ENCODE measurements at regions not wholly inside any gene's neighbourhood (a gene's known extent, or its start where the extent isn't known, plus 50 kb on each side); places are given as distances from the start of the nearest gene placed in this dataset.

- H3K27ac ChIP-seq (replicated peaks), result no peak overlapping the region
Measured at GRCh38 chr2:173556816-173557215, 202.1 kb downstream of the CDCA7 start.

GRCh38 chr2:173557497-173557896, 202.8 kb downstream of the CDCA7 start:
- no peak for DNase-seq (ENCODE audit: low read depth in 1 of 2, low spot score in 1 of 2)
- Histone ChIP-seq H3K4me3 (replicated peaks; ENCODE audit: insufficient read depth, low read length) (no peak overlapping the region), H3K27ac (replicated peaks) (no peak overlapping the region), H3K27me3 (ENCODE audit: insufficient read depth, poor library complexity, severe bottlenecking) (peaks cover 11% of the 10 kb centered on the region)
- TF ChIP-seq, protein P1, sequence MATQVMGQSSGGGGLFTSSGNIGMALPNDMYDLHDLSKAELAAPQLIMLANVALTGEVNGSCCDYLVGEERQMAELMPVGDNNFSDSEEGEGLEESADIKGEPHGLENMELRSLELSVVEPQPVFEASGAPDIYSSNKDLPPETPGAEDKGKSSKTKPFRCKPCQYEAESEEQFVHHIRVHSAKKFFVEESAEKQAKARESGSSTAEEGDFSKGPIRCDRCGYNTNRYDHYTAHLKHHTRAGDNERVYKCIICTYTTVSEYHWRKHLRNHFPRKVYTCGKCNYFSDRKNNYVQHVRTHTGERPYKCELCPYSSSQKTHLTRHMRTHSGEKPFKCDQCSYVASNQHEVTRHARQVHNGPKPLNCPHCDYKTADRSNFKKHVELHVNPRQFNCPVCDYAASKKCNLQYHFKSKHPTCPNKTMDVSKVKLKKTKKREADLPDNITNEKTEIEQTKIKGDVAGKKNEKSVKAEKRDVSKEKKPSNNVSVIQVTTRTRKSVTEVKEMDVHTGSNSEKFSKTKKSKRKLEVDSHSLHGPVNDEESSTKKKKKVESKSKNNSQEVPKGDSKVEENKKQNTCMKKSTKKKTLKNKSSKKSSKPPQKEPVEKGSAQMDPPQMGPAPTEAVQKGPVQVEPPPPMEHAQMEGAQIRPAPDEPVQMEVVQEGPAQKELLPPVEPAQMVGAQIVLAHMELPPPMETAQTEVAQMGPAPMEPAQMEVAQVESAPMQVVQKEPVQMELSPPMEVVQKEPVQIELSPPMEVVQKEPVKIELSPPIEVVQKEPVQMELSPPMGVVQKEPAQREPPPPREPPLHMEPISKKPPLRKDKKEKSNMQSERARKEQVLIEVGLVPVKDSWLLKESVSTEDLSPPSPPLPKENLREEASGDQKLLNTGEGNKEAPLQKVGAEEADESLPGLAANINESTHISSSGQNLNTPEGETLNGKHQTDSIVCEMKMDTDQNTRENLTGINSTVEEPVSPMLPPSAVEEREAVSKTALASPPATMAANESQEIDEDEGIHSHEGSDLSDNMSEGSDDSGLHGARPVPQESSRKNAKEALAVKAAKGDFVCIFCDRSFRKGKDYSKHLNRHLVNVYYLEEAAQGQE (IDR thresholded peaks at IDR 0.05; ENCODE audit: insufficient replicate concordance, low read depth), result no peak
- TF ChIP-seq, protein P2, sequence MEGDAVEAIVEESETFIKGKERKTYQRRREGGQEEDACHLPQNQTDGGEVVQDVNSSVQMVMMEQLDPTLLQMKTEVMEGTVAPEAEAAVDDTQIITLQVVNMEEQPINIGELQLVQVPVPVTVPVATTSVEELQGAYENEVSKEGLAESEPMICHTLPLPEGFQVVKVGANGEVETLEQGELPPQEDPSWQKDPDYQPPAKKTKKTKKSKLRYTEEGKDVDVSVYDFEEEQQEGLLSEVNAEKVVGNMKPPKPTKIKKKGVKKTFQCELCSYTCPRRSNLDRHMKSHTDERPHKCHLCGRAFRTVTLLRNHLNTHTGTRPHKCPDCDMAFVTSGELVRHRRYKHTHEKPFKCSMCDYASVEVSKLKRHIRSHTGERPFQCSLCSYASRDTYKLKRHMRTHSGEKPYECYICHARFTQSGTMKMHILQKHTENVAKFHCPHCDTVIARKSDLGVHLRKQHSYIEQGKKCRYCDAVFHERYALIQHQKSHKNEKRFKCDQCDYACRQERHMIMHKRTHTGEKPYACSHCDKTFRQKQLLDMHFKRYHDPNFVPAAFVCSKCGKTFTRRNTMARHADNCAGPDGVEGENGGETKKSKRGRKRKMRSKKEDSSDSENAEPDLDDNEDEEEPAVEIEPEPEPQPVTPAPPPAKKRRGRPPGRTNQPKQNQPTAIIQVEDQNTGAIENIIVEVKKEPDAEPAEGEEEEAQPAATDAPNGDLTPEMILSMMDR (IDR thresholded peaks at IDR 0.05; ENCODE audit: insufficient read depth, low read length), result no peak
- TF ChIP-seq POLR2AphosphoS5 (IDR thresholded peaks at IDR 0.05; ENCODE audit: low read depth), result no peak
- TF ChIP-seq SPI1 (IDR thresholded peaks at IDR 0.05; ENCODE audit: borderline replicate concordance, low read depth), result no peak
- no peak for TF ChIP-seq GABPA (IDR thresholded peaks at IDR 0.05; ENCODE audit: low read depth)

More at GRCh38 chr2:173556816-173557215, 202.1 kb downstream of the CDCA7 start:
- H3K4me3 ChIP-seq (replicated peaks; ENCODE audit: insufficient read depth, low read length), result no peak overlapping the region
- TF ChIP-seq, protein P1 (IDR thresholded peaks at IDR 0.05; ENCODE audit: insufficient replicate concordance, low read depth), result no peak
- TF ChIP-seq POLR2AphosphoS5 (IDR thresholded peaks at IDR 0.05; ENCODE audit: low read depth), result no peak
- TF ChIP-seq, protein P2 (IDR thresholded peaks at IDR 0.05; ENCODE audit: insufficient read depth, low read length), result no peak
- no peak for TF ChIP-seq GABPA (IDR thresholded peaks at IDR 0.05; ENCODE audit: low read depth)
- no peak for TF ChIP-seq SPI1 (IDR thresholded peaks at IDR 0.05; ENCODE audit: borderline replicate concordance, low read depth)
- no peak for DNase-seq (ENCODE audit: low read depth in 1 of 2, low spot score in 1 of 2)
- H3K27me3 ChIP-seq (ENCODE audit: insufficient read depth, poor library complexity, severe bottlenecking), result peaks cover 9% of the 10 kb centered on the region

DNA sequence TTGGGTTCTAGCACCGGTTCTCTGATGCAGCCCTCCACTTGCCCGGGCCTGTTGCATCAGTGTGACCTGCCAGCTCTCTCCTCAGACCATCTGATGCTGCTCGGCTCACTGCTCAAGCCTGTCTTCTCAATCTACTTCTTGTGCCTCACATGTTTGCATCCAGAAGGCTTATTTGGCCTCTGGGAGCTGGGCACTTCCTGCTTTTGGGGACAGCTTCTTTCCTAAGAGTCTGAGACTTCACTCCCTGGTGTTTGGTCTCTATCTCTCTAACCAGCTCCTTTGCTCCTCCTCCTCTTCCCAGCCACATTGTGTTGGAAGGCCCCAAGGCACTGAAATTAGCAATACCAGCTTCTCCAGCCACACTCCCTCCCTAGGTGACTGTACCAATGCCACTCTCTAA, 212.8 kb downstream of the CDCA7 start:
- Histone ChIP-seq H3K27ac (replicated peaks) (no peak overlapping the region), H3K4me3 (replicated peaks; ENCODE audit: insufficient read depth, low read length) (no peak overlapping the region), H3K27me3 (ENCODE audit: insufficient read depth, poor library complexity, severe bottlenecking) (no peaks in the 10 kb centered on the region)
- DNase-seq (ENCODE audit: low read depth in 1 of 2, low spot score in 1 of 2), result no peak
- TF ChIP-seq GABPA (IDR thresholded peaks at IDR 0.05; ENCODE audit: low read depth) (no peak), POLR2AphosphoS5 (IDR thresholded peaks at IDR 0.05; ENCODE audit: low read depth) (no peak), SPI1 (IDR thresholded peaks at IDR 0.05; ENCODE audit: borderline replicate concordance, low read depth) (peak; percentile 42; the same call in 1 of the 2 replicates)
- TF ChIP-seq, protein P1 (IDR thresholded peaks at IDR 0.05; ENCODE audit: insufficient replicate concordance, low read depth), result no peak
- TF ChIP-seq, protein P2 (IDR thresholded peaks at IDR 0.05; ENCODE audit: insufficient read depth, low read length), result no peak
